A549 (cell line): ENCODE measurements at regions not wholly inside any gene's neighbourhood (a gene's known extent, or its start where the extent isn't known, plus 50 kb on each side); places are given as distances from the start of the nearest gene placed in this dataset.

Experiments used
- BHLHE40 ChIP-seq: IDR thresholded peaks from 2 replicates; pipeline ENCODE4 v1.6.1; 2012; ENCODE audit warnings: low read depth, low read length, inconsistent platforms
- CBX2 ChIP-seq: fragments of 200-600 bp; sonication (generic); IDR thresholded peaks from 2 replicates; pipeline ENCODE4 v1.6.1; 2016; ENCODE audit warnings: low read depth, mild to moderate bottlenecking, borderline replicate concordance
- CBX8 ChIP-seq: fragments of 200-600 bp; sonication (generic); IDR thresholded peaks from 2 replicates; pipeline ENCODE4 v1.6.1; 2016
- CEBPB ChIP-seq, 2 experiments: fragments of >200 bp in 1 of 2; sonication (Bioruptor Twin) in 1 of 2; formaldehyde crosslinking in 1 of 2; IDR thresholded peaks; 2 replicates each; pipeline ENCODE4 v1.6.1; 2012 to 2016
- CHD4 ChIP-seq: fragments of 200-600 bp; sonication (generic); IDR thresholded peaks from 2 replicates; pipeline ENCODE4 v1.6.1; 2016; ENCODE audit warnings: antibody characterized with exemption, mild to moderate bottlenecking, borderline replicate concordance
- EHF ChIP-seq: fragments of 250-450 bp; sonication (Bioruptor Pico); IDR thresholded peaks from 2 replicates; pipeline ENCODE4 v1.5.0; 2020; ENCODE audit warnings: mild to moderate bottlenecking
- EP300 ChIP-seq, 2 experiments: fragments of >200 bp; sonication (Bioruptor Twin); formaldehyde crosslinking; IDR thresholded peaks; 2 replicates in 1 of 2; 3 replicates in 1 of 2; pipeline ENCODE4 v1.6.1; 2016 to 2017
- FOSB ChIP-seq: fragments of 250-450 bp; sonication (Bioruptor Pico); IDR thresholded peaks from 2 replicates; pipeline ENCODE4 v1.5.0; 2020; ENCODE audit warnings: mild to moderate bottlenecking, moderate library complexity
- FOSL2 ChIP-seq, 2 experiments: fragments of 450-650 bp in 1 of 2; fragments of >200 bp in 1 of 2; sonication (Bioruptor Twin) in 1 of 2; formaldehyde crosslinking; IDR thresholded peaks; 2 replicates each; pipeline versions ENCODE4 v1.5.0 to v1.6.1; 2016 to 2020; ENCODE audit warnings: mild to moderate bottlenecking in 1 of 2, moderate library complexity in 1 of 2
- FOXS1 ChIP-seq: fragments of 250-450 bp; sonication (Bioruptor Pico); IDR thresholded peaks from 2 replicates; pipeline ENCODE4 v1.5.0; 2020; ENCODE audit warnings: mild to moderate bottlenecking, moderate library complexity
- GATA3 ChIP-seq: IDR thresholded peaks from 2 replicates; pipeline ENCODE4 v1.6.1; 2012; ENCODE audit warnings: borderline replicate concordance
- HEYL ChIP-seq: fragments of 250-450 bp; sonication (Bioruptor Pico); IDR thresholded peaks from 2 replicates; pipeline ENCODE4 v1.8.0; 2021; ENCODE audit warnings: mild to moderate bottlenecking, moderate library complexity
- HOXA7 ChIP-seq: fragments of 250-450 bp; sonication (Bioruptor Pico); IDR thresholded peaks from 2 replicates; pipeline ENCODE4 v1.5.0; 2020; ENCODE audit warnings: mild to moderate bottlenecking, moderate library complexity
- HOXB13 ChIP-seq: fragments of 250-450 bp; sonication (Bioruptor Pico); IDR thresholded peaks from 2 replicates; pipeline ENCODE4 v1.5.0; 2020; ENCODE audit warnings: low read depth, mild to moderate bottlenecking, moderate library complexity
- KDM1A ChIP-seq: fragments of 200-600 bp; sonication (generic); IDR thresholded peaks from 2 replicates; pipeline ENCODE4 v1.6.1; 2016; ENCODE audit warnings: low read depth, mild to moderate bottlenecking
- KDM5A ChIP-seq: fragments of 200-600 bp; sonication (generic); IDR thresholded peaks from 2 replicates; pipeline ENCODE4 v1.6.1; 2016; ENCODE audit warnings: antibody characterized with exemption, mild to moderate bottlenecking
- MAFK ChIP-seq: fragments of 450-650 bp; IDR thresholded peaks from 2 replicates; pipeline ENCODE4 v1.6.1; 2014; ENCODE audit not compliant: partially characterized antibody
- NR3C1 ChIP-seq: fragments of >200 bp; sonication (Bioruptor Twin); formaldehyde crosslinking; IDR thresholded peaks from 3 replicates; pipeline ENCODE4 v1.6.1; 2017
- PHF8 ChIP-seq: fragments of 200-600 bp; sonication (generic); IDR thresholded peaks from 2 replicates; pipeline ENCODE4 v1.6.1; 2016; ENCODE audit warnings: low read depth, mild to moderate bottlenecking, antibody characterized with exemption, moderate library complexity, borderline replicate concordance
- RARB ChIP-seq: fragments of 250-450 bp; sonication (Bioruptor Pico); IDR thresholded peaks from 2 replicates; pipeline ENCODE4 v1.8.0; 2021; ENCODE audit warnings: mild to moderate bottlenecking, moderate library complexity
- RCOR1 ChIP-seq: fragments of 150-350 bp; IDR thresholded peaks from 2 replicates; pipeline ENCODE4 v1.6.1; 2014; ENCODE audit warnings: antibody characterized with exemption, low read length, low read depth
- RNF2 ChIP-seq: fragments of 200-600 bp; sonication (generic); IDR thresholded peaks from 2 replicates; pipeline ENCODE4 v1.6.1; 2016; ENCODE audit warnings: low read depth, mild to moderate bottlenecking, antibody characterized with exemption, moderate library complexity, borderline replicate concordance
- SMC3 ChIP-seq: fragments of >200 bp; sonication (Bioruptor Twin); formaldehyde crosslinking; IDR thresholded peaks from 3 replicates; pipeline ENCODE4 v1.6.1; 2018; ENCODE audit warnings: inconsistent platforms
- TP53 ChIP-seq: fragments of 250-450 bp; sonication (Bioruptor Pico); IDR thresholded peaks from 2 replicates; pipeline ENCODE4 v1.5.0; 2021; ENCODE audit warnings: mild to moderate bottlenecking, moderate library complexity
- ZC3H11A ChIP-seq: fragments of 450-650 bp; IDR thresholded peaks from 2 replicates; pipeline ENCODE4 v1.6.1; 2014; ENCODE audit warnings: antibody characterized with exemption, mild to moderate bottlenecking
- TF ChIP-seq, protein P1 (sequence below): fragments of >200 bp; sonication (Bioruptor Twin); formaldehyde crosslinking; IDR thresholded peaks from 3 replicates; pipeline ENCODE4 v1.5.1; 2016
- TF ChIP-seq, protein P2 (sequence below): fragments of 250-450 bp; sonication (Bioruptor Pico); IDR thresholded peaks from 2 replicates; pipeline ENCODE4 v1.5.0; 2021; ENCODE audit warnings: mild to moderate bottlenecking, moderate library complexity, borderline replicate concordance
- TF ChIP-seq, protein P3 (sequence below): fragments of 450-650 bp; IDR thresholded peaks from 2 replicates; pipeline ENCODE4 v1.6.1; 2014; ENCODE audit warnings: antibody characterized with exemption
- TF ChIP-seq, protein P4 (sequence below): fragments of 250-450 bp; sonication (Bioruptor Pico); IDR thresholded peaks from 2 replicates; pipeline ENCODE4 v1.5.0; 2020; ENCODE audit warnings: low read depth, mild to moderate bottlenecking, moderate library complexity
- TF ChIP-seq, protein P5 (sequence below): fragments of >200 bp; sonication (Bioruptor Twin); formaldehyde crosslinking; IDR thresholded peaks from 3 replicates; pipeline ENCODE4 v1.6.1; 2016
- TF ChIP-seq, protein P6 (sequence below): IDR thresholded peaks from 2 replicates; pipeline ENCODE4 v1.6.1; 2012; ENCODE audit warnings: low read depth, borderline replicate concordance

DNA sequence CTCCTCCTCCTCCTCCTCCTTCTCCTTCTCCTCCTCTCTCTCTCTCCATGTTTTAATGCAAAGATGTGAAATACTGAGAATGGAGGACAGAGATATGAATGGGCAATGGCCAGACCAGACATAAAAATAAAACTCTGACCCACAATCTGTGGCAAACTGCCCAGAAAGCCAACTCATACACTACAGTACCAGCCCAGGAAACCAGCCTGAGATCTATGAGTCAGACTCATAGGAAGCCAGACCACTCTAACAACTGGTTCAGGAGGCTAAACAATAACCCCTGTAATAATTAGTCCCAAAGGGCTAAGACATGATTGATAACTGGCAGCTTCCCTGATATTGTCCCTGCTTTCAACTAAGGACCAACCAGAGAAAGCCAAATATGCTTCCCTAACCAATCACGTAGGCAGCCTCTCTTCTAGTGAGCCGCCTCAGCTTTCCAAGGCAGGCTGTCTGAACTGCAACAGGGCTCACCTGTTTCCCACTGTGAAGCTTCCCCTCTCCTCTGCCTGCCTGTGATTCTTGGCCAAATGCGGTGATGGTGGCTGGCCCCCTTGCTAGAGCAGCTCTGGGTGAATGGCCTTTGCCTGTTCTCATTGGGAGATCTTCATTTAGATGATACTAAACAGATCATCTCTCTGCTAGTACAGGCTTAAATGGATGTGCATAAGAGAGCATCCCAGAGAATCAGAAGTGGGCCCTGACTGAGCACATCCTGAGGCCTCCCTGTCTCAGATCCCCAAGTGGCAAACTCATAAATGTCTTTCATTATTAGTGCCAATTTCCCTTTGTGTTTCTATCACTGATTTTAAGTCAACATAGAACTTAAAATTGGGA is 817.6 kb downstream of the TNS3 start (continued):
- TF ChIP-seq, protein P1, sequence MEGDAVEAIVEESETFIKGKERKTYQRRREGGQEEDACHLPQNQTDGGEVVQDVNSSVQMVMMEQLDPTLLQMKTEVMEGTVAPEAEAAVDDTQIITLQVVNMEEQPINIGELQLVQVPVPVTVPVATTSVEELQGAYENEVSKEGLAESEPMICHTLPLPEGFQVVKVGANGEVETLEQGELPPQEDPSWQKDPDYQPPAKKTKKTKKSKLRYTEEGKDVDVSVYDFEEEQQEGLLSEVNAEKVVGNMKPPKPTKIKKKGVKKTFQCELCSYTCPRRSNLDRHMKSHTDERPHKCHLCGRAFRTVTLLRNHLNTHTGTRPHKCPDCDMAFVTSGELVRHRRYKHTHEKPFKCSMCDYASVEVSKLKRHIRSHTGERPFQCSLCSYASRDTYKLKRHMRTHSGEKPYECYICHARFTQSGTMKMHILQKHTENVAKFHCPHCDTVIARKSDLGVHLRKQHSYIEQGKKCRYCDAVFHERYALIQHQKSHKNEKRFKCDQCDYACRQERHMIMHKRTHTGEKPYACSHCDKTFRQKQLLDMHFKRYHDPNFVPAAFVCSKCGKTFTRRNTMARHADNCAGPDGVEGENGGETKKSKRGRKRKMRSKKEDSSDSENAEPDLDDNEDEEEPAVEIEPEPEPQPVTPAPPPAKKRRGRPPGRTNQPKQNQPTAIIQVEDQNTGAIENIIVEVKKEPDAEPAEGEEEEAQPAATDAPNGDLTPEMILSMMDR, result no peak
- TF ChIP-seq SMC3, result peak; percentile 6; the same call in 1 of the 3 replicates
- TF ChIP-seq GATA3, result peak; percentile 47; the same call in 1 of the 2 replicates
- TF ChIP-seq CEBPB (IDR thresholded peaks at IDR 0.05), result 0 out of 4 replicates have a peak, but pooled peaks of 1 of the 2 experiments have one; percentile 5
- TF ChIP-seq, protein P2, sequence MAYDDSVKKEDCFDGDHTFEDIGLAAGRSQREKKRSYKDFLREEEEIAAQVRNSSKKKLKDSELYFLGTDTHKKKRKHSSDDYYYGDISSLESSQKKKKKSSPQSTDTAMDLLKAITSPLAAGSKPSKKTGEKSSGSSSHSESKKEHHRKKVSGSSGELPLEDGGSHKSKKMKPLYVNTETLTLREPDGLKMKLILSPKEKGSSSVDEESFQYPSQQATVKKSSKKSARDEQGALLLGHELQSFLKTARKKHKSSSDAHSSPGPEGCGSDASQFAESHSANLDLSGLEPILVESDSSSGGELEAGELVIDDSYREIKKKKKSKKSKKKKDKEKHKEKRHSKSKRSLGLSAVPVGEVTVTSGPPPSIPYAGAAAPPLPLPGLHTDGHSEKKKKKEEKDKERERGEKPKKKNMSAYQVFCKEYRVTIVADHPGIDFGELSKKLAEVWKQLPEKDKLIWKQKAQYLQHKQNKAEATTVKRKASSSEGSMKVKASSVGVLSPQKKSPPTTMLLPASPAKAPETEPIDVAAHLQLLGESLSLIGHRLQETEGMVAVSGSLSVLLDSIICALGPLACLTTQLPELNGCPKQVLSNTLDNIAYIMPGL (CRISPR knock-in tag), result no peak
- no peak for TF ChIP-seq TP53
- TF ChIP-seq HOXA7, result no peak
- no peak for TF ChIP-seq PHF8
- TF ChIP-seq, protein P3, sequence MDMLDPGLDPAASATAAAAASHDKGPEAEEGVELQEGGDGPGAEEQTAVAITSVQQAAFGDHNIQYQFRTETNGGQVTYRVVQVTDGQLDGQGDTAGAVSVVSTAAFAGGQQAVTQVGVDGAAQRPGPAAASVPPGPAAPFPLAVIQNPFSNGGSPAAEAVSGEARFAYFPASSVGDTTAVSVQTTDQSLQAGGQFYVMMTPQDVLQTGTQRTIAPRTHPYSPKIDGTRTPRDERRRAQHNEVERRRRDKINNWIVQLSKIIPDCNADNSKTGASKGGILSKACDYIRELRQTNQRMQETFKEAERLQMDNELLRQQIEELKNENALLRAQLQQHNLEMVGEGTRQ, result no peak
- TF ChIP-seq CBX8, result no peak
- no peak for TF ChIP-seq RNF2
- TF ChIP-seq, protein P4, sequence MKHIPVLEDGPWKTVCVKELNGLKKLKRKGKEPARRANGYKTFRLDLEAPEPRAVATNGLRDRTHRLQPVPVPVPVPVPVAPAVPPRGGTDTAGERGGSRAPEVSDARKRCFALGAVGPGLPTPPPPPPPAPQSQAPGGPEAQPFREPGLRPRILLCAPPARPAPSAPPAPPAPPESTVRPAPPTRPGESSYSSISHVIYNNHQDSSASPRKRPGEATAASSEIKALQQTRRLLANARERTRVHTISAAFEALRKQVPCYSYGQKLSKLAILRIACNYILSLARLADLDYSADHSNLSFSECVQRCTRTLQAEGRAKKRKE (CRISPR knock-in tag), result no peak
- TF ChIP-seq HEYL (CRISPR knock-in tag), result no peak
- no peak for TF ChIP-seq ZC3H11A
- TF ChIP-seq RCOR1, result no peak
- TF ChIP-seq MAFK, result no peak
- no peak for TF ChIP-seq RARB (CRISPR knock-in tag)
- TF ChIP-seq CHD4, result no peak
- TF ChIP-seq, protein P5, sequence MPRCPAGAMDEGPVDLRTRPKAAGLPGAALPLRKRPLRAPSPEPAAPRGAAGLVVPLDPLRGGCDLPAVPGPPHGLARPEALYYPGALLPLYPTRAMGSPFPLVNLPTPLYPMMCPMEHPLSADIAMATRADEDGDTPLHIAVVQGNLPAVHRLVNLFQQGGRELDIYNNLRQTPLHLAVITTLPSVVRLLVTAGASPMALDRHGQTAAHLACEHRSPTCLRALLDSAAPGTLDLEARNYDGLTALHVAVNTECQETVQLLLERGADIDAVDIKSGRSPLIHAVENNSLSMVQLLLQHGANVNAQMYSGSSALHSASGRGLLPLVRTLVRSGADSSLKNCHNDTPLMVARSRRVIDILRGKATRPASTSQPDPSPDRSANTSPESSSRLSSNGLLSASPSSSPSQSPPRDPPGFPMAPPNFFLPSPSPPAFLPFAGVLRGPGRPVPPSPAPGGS, result no peak
- TF ChIP-seq KDM5A, result no peak
- TF ChIP-seq NR3C1, result no peak
- TF ChIP-seq KDM1A, result no peak
- no peak for TF ChIP-seq FOSB (CRISPR knock-in tag)
- TF ChIP-seq FOSL2 (IDR thresholded peaks at IDR 0.05), result peak; percentile 75
- TF ChIP-seq FOSL2 (CRISPR knock-in tag; IDR thresholded peaks at IDR 0.05), result peak; percentile 75
- no peak for TF ChIP-seq BHLHE40
- TF ChIP-seq EHF, result no peak
- TF ChIP-seq FOXS1 (CRISPR knock-in tag), result no peak
- peak in 1 of 2 experiments; percentile 15; a peak in 1 of 5 replicates for TF ChIP-seq EP300 (IDR thresholded peaks at IDR 0.05)
- no peak for TF ChIP-seq HOXB13 (CRISPR knock-in tag)
- TF ChIP-seq CBX2, result no peak
- TF ChIP-seq, protein P6, sequence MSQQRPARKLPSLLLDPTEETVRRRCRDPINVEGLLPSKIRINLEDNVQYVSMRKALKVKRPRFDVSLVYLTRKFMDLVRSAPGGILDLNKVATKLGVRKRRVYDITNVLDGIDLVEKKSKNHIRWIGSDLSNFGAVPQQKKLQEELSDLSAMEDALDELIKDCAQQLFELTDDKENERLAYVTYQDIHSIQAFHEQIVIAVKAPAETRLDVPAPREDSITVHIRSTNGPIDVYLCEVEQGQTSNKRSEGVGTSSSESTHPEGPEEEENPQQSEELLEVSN, result no peak
- TF ChIP-seq, all 56 proteins: peak for 7
